GM23248 (cell line): ENCODE measurements at regions not wholly inside any gene's neighbourhood (a gene's known extent, or its start where the extent isn't known, plus 50 kb on each side); places are given as distances from the start of the nearest gene placed in this dataset.

ENCODE experiments used
- EZH2 ChIP-seq: fragments of 200-600 bp; sonication (generic); IDR thresholded peaks from 2 replicates; pipeline ENCODE4 v1.6.1; 2018; ENCODE audit warnings: antibody characterized with exemption, mild to moderate bottlenecking; ENCODE audit not compliant: insufficient read depth, poor library complexity, severe bottlenecking
- EZH2phosphoT487 ChIP-seq: fragments of 200-600 bp; sonication (generic); IDR thresholded peaks from 2 replicates; pipeline ENCODE4 v1.6.1; 2018; ENCODE audit warnings: antibody characterized with exemption, moderate library complexity, mild to moderate bottlenecking, low read depth; ENCODE audit not compliant: insufficient read depth

- TF ChIP-seq EZH2: no peak
- TF ChIP-seq EZH2phosphoT487: no peak
These were observed 277.0 kb downstream of the ZNF536 start for GRCh38 chr19:30648866-30649862.
